Stomach (tissue), 8 donors: ENCODE measurements at regions not wholly inside any gene's neighbourhood (a gene's known extent, or its start where the extent isn't known, plus 50 kb on each side); places are given as distances from the start of the nearest gene placed in this dataset.

Experiments
- DNase-seq, 2 donors: peaks; one replicate each; pipeline versions ENCODE4 v3.0.0 to v3.0.0-alpha.2; 2013 to 2019
- H3K27ac ChIP-seq, 5 donors: fragments of 200-600 bp in 4 of 5; sonication (generic) in 4 of 5; one replicate each; pipeline ENCODE4 v1.5.1; 2013 to 2019; ENCODE audit warnings: mild to moderate bottlenecking in 1 of 5, moderate library complexity in 1 of 5
- H3K27me3 ChIP-seq, 3 donors: fragments of 200-600 bp; sonication (generic); one replicate each; pipeline ENCODE4 v1.5.1; 2017 to 2019; ENCODE audit warnings: mixed run types in 1 of 3
- H3K36me3 ChIP-seq, 4 donors: fragments of 200-600 bp; sonication (generic); 1 replicate in 3 of 4; 2 replicates in 1 of 4; pipeline ENCODE4 v1.5.1; 2016 to 2019
- H3K4me1 ChIP-seq, 4 donors: fragments of 200-600 bp; sonication (generic); one replicate each; pipeline ENCODE4 v1.5.1; 2016 to 2019
- H3K4me3 ChIP-seq, 4 donors: fragments of 200-600 bp; sonication (generic) in 3 of 4; one replicate each; pipeline ENCODE4 v1.5.1; 2016 to 2019; ENCODE audit warnings: mild to moderate bottlenecking in 1 of 4
- H3K9me3 ChIP-seq, 4 donors: fragments of 200-600 bp; sonication (generic); one replicate each; pipeline ENCODE4 v1.5.1; 2016 to 2019
- CTCF ChIP-seq, 7 experiments: fragments of 450-650 bp in 4 of 7; fragments of 200-600 bp in 3 of 7; sonication (generic) in 3 of 7; IDR thresholded peaks; one replicate each; pipeline ENCODE4 v1.5.1; 2016 to 2019; ENCODE audit warnings: antibody characterized with exemption in 7 of 7, control low read depth in 2 of 7, mild to moderate bottlenecking in 1 of 7
- EP300 ChIP-seq: sonication (generic); formaldehyde crosslinking; IDR thresholded peaks from one replicate; pipeline ENCODE4 v1.6.1; 2017; ENCODE audit warnings: antibody characterized with exemption
- POLR2A ChIP-seq, 4 donors: fragments of 450-650 bp; IDR thresholded peaks; one replicate each; pipeline ENCODE4 v1.6.1; 2016; ENCODE audit warnings: antibody characterized with exemption in 4 of 4, control low read depth in 2 of 4, mild to moderate bottlenecking in 1 of 4, moderate library complexity in 1 of 4
- POLR2AphosphoS5 ChIP-seq, 3 donors: sonication (generic); formaldehyde crosslinking; IDR thresholded peaks; one replicate each; pipeline ENCODE4 v1.6.1; 2016; ENCODE audit warnings: antibody characterized with exemption in 3 of 3
- WGBS, 5 donors: extraction: QIAGEN DNeasy Blood & Tissue Kit in 3 of 5; methylation state at CpG; one replicate each; pipeline versions ENCODE4 v1.1.5 to v1.1.7; 2013 to 2018; 5-methylcytosine and 5-hydroxymethylcytosine counted together
- intact Hi-C: fragments of 100-400 bp; cut with DNase I; formaldehyde crosslinking; loops from one replicate; pipeline ENCODE4 v1.15.1; 2023; ENCODE audit warnings: low total_unique reads
- donor health status: healthy with polysubstance abuse.
- donor health status: Bipolar disorder and iron deficiency.
- donor health status: healthy.

GRCh38 chr1:217369271-217369981 lies 261.5 kb downstream of the GPATCH2 start:
- H3K4me1 ChIP-seq, result no peaks in the 10 kb centered on the region
- 41 to 54% (median 46%) methylated on average over 8 of the region's 8 CpGs for WGBS, 5 donors
- H3K9me3 ChIP-seq, result peaks cover 0 to 21% (median 8%) of the 10 kb centered on the region in 4 donors
- H3K36me3 ChIP-seq, result no peaks in the 10 kb centered on the region
- no peak for DNase-seq
- intact Hi-C loops, result no loop called here
- no peaks in the 10 kb centered on the region for H3K27me3 ChIP-seq
- H3K27ac ChIP-seq, result no peak overlapping the region
- no peak overlapping the region for H3K4me3 ChIP-seq
- no peak for TF ChIP-seq POLR2AphosphoS5 (IDR thresholded peaks at IDR 0.05)
- TF ChIP-seq CTCF (IDR thresholded peaks at IDR 0.05), result no peak
- TF ChIP-seq EP300, result no peak
- no peak for TF ChIP-seq POLR2A (IDR thresholded peaks at IDR 0.05)

GRCh38 chr1:217364220-217364619 lies 266.7 kb downstream of the GPATCH2 start:
- Histone ChIP-seq H3K27ac (no peak overlapping the region), H3K27me3 (no peaks in the 10 kb centered on the region), H3K4me1 (no peaks in the 10 kb centered on the region), H3K4me3 (no peak overlapping the region), H3K36me3 (no peaks in the 10 kb centered on the region), H3K9me3 (no peaks in the 10 kb centered on the region)
- intact Hi-C loops, result no loop called here
- DNase-seq, result no peak
- WGBS, 5 donors, result 57 to 67% (median 62%) methylated on average over 3 of the region's 3 CpGs
- TF ChIP-seq POLR2A (IDR thresholded peaks at IDR 0.05), result no peak
- no peak for TF ChIP-seq EP300
- no peak for TF ChIP-seq CTCF (IDR thresholded peaks at IDR 0.05)
- no peak for TF ChIP-seq POLR2AphosphoS5 (IDR thresholded peaks at IDR 0.05)

- 37 to 50% (median 43%) methylated on average over 4 of the region's 4 CpGs for WGBS, 5 donors
- intact Hi-C loops, result no loop called here
These were observed 267.6 kb downstream of the GPATCH2 start for GRCh38 chr1:217363319-217363718.

GRCh38 chr1:217360510-217360909 lies 270.4 kb downstream of the GPATCH2 start:
- no peak overlapping the region for H3K4me3 ChIP-seq

More at GRCh38 chr1:217363319-217363718, 267.6 kb downstream of the GPATCH2 start:
- Histone ChIP-seq H3K27ac (no peak overlapping the region), H3K9me3 (no peaks in the 10 kb centered on the region), H3K36me3 (no peaks in the 10 kb centered on the region), H3K27me3 (no peaks in the 10 kb centered on the region), H3K4me1 (no peaks in the 10 kb centered on the region), H3K4me3 (no peak overlapping the region)
- TF ChIP-seq POLR2A (IDR thresholded peaks at IDR 0.05) (no peak), POLR2AphosphoS5 (IDR thresholded peaks at IDR 0.05) (no peak), EP300 (no peak), CTCF (IDR thresholded peaks at IDR 0.05) (no peak)
- no peak for DNase-seq

GRCh38 chr1:217354895-217355294 lies 276.0 kb downstream of the GPATCH2 start:
- Histone ChIP-seq H3K4me1 (no peaks in the 10 kb centered on the region), H3K9me3 (no peaks in the 10 kb centered on the region), H3K27ac (no peak overlapping the region), H3K4me3 (no peak overlapping the region), H3K27me3 (no peaks in the 10 kb centered on the region), H3K36me3 (no peaks in the 10 kb centered on the region)
- intact Hi-C loops, result no loop called here
- no peak for DNase-seq
- 60 to 73% (median 63%) methylated on average over 3 of the region's 3 CpGs for WGBS, 5 donors
- TF ChIP-seq CTCF (IDR thresholded peaks at IDR 0.05), result no peak
- TF ChIP-seq EP300, result no peak
- no peak for TF ChIP-seq POLR2AphosphoS5 (IDR thresholded peaks at IDR 0.05)
- no peak for TF ChIP-seq POLR2A (IDR thresholded peaks at IDR 0.05)

More at GRCh38 chr1:217360510-217360909, 270.4 kb downstream of the GPATCH2 start:
- Histone ChIP-seq H3K36me3 (no peaks in the 10 kb centered on the region), H3K9me3 (no peaks in the 10 kb centered on the region), H3K4me1 (no peaks in the 10 kb centered on the region), H3K27me3 (no peaks in the 10 kb centered on the region), H3K27ac (no peak overlapping the region)
- DNase-seq, result no peak
- intact Hi-C loops, result no loop called here
- WGBS, 5 donors, result 93 to 98% (median 94%) methylated on average over 4 of the region's 4 CpGs
- no peak for TF ChIP-seq POLR2AphosphoS5 (IDR thresholded peaks at IDR 0.05)
